VCaP (cell line): ENCODE measurements at regions not wholly inside any gene's neighbourhood (a gene's known extent, or its start where the extent isn't known, plus 50 kb on each side); places are given as distances from the start of the nearest gene placed in this dataset.
A peak's percentile ranks its signal among the peaks of the same experiment; 100 is the strongest.

ENCODE experiments used
- H3K27ac ChIP-seq: fragments of 450-650 bp; 2 replicates; pipeline ENCODE4 v1.5.1; 2017
- CTCF ChIP-seq: fragments of 450-650 bp; conservative IDR thresholded peaks from 2 replicates; pipeline ENCODE4 v1.5.1; 2017; ENCODE audit warnings: mild to moderate bottlenecking, moderate library complexity

- TF ChIP-seq CTCF = no peak
- peak overlapping the region; percentile 25; the same call in 1 of the 2 replicates for H3K27ac ChIP-seq
Measured at GRCh38 chr4:154958621-154959358, 177.7 kb downstream of the RBM46 start.

GRCh38 chr4:154959756-154960155 lies 178.7 kb downstream of the RBM46 start:
- no peak for TF ChIP-seq CTCF
- peak overlapping the region; percentile 25; the same call in 1 of the 2 replicates for H3K27ac ChIP-seq

- no peak overlapping the region for H3K27ac ChIP-seq
- TF ChIP-seq CTCF = no peak
Measured at GRCh38 chr4:154960476-154960875, 179.4 kb downstream of the RBM46 start.

GRCh38 chr4:154961263-154961662 lies 180.2 kb downstream of the RBM46 start:
- H3K27ac ChIP-seq = no peak overlapping the region
- no peak for TF ChIP-seq CTCF

GRCh38 chr4:154973244-154974035 lies 192.4 kb downstream of the RBM46 start:
- no peak for TF ChIP-seq CTCF
- H3K27ac ChIP-seq = no peak overlapping the region

GRCh38 chr4:154977228-154977627 lies 196.2 kb downstream of the RBM46 start:
- TF ChIP-seq CTCF = no peak
- H3K27ac ChIP-seq = no peak overlapping the region

- peak; percentile 86 for TF ChIP-seq CTCF
- H3K27ac ChIP-seq = no peak overlapping the region
Measured at GRCh38 chr4:154982187-154983047, 201.3 kb downstream of the RBM46 start.
